ENCODE measurements at regions not wholly inside any gene's neighbourhood (a gene's known extent, or its start where the extent isn't known, plus 50 kb on each side); places are given as distances from the start of the nearest gene placed in this dataset.

DNA sequence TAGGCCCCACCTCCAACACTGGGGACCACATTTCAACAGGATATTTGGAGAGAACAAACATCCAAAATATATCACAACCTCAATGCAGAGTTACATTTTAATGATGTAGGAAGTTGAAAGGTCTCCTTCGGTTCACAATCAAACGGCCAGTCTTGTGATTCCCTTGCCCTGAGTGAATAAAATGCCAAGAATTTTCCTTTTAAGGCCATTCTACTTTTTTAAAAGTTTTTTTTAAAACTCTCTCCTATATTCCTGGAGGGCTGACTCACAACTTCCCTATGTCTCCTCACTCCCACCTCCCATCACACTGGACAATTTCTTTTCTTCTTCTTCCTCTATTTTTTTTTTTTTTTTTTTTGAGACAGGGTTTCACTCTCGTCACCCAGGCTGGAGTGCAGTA lies 693.6 kb upstream of the AUTS2 start:
- intact Hi-C loops (cut with DNase I, micrococcal nuclease), result no loop called here
- ATAC-seq (no peak), DNase-seq (no peak)

DNA sequence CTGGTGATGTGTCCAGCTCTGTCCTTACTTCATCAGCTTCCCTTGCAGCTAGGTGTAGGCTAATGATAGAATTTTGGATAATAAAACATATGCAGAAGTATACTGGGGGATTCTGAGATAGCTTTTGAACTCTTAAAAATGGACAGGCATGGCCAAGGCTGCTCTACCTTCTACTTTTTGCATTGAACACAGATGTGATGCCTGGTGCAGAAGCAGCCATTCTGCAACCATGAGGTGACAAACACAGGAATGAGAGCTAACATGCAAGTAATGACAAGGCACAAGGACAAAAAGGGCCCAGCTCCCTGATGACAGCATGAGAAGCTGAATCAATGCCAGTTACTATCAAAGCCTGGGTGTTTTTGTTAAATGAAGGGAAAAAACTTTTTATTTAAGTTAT lies 686.5 kb upstream of the AUTS2 start:
- no peak for ATAC-seq
- intact Hi-C loops (cut with DNase I, micrococcal nuclease), result no loop called here
- no peak for DNase-seq

DNA sequence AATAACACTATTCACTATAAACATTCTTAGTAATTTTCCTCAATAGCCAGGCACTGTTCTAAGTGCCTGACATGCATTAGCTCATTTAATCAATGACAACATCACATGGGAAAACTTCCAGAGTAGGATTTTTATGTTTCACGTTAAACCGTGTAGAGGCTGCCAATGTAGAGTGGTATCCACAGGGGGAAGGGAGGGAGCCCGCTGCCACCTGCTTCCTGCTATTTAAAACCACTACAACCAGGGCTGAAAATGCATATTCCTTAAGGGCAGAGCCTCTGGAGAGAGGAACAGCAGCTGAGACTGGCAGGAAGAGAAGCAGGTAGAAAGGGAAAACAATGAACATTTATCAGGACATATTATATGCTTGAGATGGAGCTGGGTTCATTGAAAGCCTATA lies 684.3 kb upstream of the AUTS2 start:
- intact Hi-C loops (cut with DNase I, micrococcal nuclease), result no loop called here
- no peak for DNase-seq
- no peak for ATAC-seq

DNA sequence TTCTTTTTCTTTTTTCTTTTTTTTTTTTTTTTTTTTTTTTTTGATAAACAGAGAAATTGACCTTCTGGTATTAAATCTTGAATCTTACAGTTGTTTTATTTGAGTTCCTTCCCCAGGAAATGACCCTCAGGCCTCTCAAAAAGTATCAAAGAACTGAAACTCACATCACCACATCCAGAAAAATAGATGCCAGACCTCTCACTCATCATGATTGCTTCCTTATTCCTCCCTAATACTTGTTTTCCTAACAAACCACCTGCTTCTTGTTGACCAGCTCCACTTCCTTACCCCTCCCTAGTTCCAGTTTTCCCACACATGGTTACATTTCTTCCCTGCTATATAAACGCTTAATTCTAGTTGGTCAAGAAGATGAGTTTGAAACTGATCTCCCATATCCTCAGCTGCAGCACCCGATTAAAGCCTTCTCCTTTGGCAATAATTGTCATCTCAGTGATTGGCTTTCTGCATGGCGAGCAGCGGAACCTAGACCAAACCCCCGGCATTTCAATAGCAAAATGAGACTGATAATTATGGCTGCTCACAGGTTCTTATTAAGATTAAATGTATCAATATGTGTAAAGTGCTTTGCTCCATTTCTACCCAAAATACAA lies 681.1 kb upstream of the AUTS2 start:
- DNase-seq (no peak), ATAC-seq (no peak)
- intact Hi-C loops (cut with DNase I, micrococcal nuclease), result no loop called here

DNA sequence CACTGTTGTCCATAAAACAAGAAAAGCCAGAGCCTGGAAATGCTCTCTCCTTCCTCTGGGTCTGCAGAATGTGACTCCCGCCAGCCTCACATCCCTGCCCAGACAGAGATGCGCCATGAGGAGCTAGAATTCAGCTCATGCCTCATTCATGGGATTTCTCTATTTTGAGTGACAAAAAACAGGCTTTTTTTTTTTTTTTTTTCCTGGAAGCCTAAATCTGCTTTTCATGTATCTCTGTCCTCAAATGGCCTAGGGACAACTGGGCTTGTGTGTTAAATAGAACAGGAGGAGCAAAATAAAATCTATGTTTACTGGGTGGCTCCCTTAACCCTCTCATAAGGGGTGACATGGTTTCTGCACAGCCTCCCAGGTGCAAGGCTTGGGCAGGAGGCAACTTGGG lies 679.7 kb upstream of the AUTS2 start:
- ATAC-seq (no peak), DNase-seq (no peak)
- intact Hi-C loops (cut with DNase I, micrococcal nuclease), result no loop called here

DNA sequence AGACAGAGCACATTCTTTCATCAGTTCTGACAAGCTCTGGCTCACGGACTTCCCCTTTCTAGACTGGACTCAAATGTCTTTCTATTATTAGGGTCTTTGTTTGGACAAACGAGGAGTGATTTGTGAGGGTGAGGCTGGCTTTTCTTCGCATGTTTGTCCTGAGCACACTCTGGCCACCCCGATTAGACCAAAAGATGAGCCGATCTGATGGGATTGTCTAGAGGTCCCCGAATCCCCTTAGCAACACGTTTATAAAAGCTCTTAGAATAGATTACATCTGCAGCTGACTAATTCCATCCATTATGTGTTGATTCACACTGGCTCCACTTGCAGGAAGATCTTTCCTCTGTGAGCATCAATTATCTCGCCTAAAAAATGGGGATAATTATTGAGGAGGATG lies 675.4 kb upstream of the AUTS2 start:
- intact Hi-C loops (cut with DNase I, micrococcal nuclease), result no loop called here
- no peak for ATAC-seq
- no peak for DNase-seq

DNA sequence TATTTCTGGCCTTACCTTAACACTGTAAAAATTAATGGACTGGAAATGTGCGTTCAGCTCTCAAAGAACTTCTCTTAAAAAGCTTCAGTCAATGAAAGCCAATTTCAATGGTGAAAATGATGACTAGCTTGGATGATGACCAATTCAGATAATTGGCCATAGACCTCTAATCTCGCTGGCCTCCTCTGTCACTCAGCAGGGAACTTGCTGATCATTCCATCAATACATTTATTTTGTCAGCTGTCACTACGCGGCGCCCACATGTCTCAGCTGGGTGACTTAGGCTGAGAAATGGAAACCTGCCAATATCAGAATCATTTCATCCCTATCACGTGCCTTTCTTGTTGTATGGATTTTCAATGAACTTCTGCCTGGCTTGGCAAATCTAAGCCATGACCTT lies 673.0 kb upstream of the AUTS2 start:
- intact Hi-C loops (cut with DNase I, micrococcal nuclease), result no loop called here
- DNase-seq (no peak), ATAC-seq (no peak)

GRCh38 chr7:68929781-68930261 lies 668.5 kb upstream of the AUTS2 start:
- intact Hi-C loops (cut with DNase I, micrococcal nuclease), result no loop called here
- ATAC-seq (no peak), DNase-seq (no peak)

GRCh38 chr7:68936471-68937035 lies 661.7 kb upstream of the AUTS2 start:
- ATAC-seq (no peak), DNase-seq (no peak)
- intact Hi-C loops (cut with DNase I, micrococcal nuclease), result no loop called here

- intact Hi-C loops (cut with DNase I, micrococcal nuclease), result no loop called here
- ATAC-seq, result no peak
- DNase-seq, result no peak
Measured at GRCh38 chr7:68938151-68938550, 660.1 kb upstream of the AUTS2 start.

DNA sequence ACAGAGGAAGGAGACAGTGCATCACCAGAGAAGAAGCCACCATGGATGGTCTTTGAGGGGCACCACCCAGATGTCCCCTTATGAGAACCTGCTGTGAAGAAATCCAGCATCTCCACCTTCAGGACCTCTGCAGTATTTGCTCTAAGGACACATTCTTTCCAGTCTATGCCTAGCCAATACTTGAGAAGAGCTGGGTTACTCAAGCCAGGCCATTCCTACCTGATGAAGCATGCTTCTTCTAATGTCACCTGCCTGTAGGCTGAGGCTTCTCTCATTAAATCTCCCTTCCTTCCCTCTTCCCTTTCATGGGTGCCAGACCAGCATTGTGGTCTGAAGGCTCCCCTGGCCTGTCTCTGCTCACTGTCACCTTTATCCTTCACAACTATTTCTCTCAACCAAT lies 654.5 kb upstream of the AUTS2 start:
- DNase-seq (no peak), ATAC-seq (no peak)
- intact Hi-C loops (cut with DNase I, micrococcal nuclease), result no loop called here

DNA sequence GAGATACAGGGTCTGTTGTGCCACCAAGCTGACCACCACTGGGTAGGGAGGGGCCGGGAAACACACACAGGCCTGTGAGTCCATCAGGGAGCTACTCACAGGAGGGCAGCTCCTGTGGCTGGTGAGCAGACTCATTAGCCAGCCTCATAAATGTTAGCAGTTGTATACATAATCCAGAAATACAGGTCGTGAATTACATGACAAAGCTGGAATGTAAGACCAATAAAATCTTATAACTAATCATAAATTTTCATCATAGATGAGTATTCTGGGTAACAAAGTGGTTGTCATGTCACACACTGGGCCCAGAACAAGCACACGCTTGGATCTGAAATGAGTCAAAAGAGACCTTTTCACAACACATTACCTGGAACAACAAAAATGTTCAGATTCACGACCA lies 642.6 kb upstream of the AUTS2 start:
- ATAC-seq (no peak), DNase-seq (no peak)
- intact Hi-C loops (cut with DNase I, micrococcal nuclease), result no loop called here

- intact Hi-C loops (cut with DNase I, micrococcal nuclease), result no loop called here
- no peak for ATAC-seq
- DNase-seq, result no peak
Measured at GRCh38 chr7:68958571-68958970, 639.7 kb upstream of the AUTS2 start.

DNA sequence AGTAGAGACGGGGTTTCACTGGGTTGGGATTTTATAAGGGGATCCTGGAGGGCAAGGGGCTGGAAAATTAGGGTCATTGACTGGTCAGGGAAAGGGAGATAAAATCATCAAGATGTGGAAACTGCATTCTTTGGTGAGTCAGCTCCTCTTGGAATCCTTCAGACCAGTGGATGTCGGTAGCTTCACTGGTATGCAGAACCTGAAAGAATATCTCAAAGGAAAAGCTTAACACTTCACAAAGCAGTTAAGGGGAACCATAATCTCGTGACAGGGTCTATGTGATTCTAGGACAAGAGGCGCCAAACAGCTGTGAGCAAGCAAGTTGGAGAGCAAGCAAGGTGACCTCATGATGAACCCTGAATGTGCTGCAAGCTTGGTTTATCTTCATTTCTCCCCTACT lies 634.7 kb upstream of the AUTS2 start:
- no peak for ATAC-seq
- intact Hi-C loops (cut with DNase I, micrococcal nuclease), result loop anchor here in 1 of 2 donors (10.0 kb wide), 1 partner anchor 1701 kb away; no protein-coding TSS in a partner anchor
- DNase-seq, result no peak

DNA sequence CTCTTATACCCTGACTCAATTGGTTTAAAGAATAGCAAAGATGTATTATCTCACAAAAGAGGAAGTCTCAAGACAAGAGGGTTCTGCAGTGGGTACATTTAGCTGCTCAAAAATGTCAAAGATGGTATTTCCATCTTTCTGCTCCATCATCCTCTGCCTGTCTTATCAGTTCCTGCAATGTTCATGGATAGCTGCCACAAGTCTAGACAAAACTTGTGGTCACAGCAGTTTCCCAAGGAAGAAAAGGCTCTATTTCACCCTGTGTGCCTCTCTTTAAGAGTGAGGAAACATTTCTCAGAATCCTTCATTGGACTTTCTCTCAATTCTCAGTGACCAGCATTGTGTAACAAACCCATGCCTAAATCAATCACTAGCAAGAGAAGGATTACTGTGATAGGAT lies 634.2 kb upstream of the AUTS2 start:
- DNase-seq (no peak), ATAC-seq (no peak)
- intact Hi-C loops (cut with DNase I, micrococcal nuclease), result loop anchor here in 1 of 2 donors (10.0 kb wide), 1 partner anchor 1701 kb away; no protein-coding TSS in a partner anchor

DNA sequence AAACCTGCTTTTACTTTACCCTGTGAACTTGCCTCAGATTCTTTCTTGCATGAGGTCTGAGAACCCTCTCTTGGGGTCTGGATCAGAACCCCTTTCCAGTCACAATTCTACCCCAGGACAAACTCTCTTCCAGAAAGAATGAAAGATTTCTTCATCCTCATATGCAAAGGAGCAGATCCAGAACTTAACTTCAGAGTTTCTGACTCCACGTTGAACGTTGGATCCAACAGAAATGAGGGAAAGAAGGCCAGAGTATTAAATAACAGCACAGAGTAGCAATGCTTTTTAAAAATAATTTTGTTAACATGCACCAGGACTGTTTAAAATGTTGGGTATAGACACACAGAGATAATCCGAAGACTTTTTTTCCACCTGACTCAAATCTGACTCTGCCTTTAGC lies 632.9 kb upstream of the AUTS2 start:
- ATAC-seq (no peak), DNase-seq (no peak)
- intact Hi-C loops (cut with DNase I, micrococcal nuclease), result loop anchor here in 1 of 2 donors (10.0 kb wide), 1 partner anchor 1699 kb away; no protein-coding TSS in a partner anchor

GRCh38 chr7:68967598-68967997 lies 630.7 kb upstream of the AUTS2 start:
- intact Hi-C loops (cut with DNase I, micrococcal nuclease), result loop anchor here in 1 of 2 donors (10.0 kb wide), 1 partner anchor 1697 kb away; no protein-coding TSS in a partner anchor
- ATAC-seq (no peak), DNase-seq (no peak)

DNA sequence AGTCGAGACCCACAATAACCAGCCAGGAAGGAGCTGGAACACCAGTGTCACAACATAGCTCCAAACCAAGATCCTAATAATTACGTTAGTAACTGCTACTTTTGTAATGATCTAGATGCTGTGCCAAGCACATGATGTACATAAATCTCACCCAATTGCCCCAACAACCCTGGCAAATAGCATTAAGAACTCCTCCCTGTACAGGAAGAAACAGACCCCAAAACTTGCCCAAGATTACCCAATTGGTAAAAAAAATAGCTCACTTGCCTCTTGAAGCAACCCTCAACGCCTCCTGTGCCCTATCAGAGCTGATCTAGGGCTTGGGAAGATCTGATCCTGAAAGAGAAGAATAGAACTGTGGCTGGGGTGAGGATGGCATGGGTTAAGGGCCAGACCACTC lies 628.7 kb upstream of the AUTS2 start:
- DNase-seq (no peak), ATAC-seq (no peak)
- intact Hi-C loops (cut with DNase I, micrococcal nuclease), result loop anchor here in 1 of 2 donors (10.0 kb wide), 1 partner anchor 1695 kb away; no protein-coding TSS in a partner anchor

DNA sequence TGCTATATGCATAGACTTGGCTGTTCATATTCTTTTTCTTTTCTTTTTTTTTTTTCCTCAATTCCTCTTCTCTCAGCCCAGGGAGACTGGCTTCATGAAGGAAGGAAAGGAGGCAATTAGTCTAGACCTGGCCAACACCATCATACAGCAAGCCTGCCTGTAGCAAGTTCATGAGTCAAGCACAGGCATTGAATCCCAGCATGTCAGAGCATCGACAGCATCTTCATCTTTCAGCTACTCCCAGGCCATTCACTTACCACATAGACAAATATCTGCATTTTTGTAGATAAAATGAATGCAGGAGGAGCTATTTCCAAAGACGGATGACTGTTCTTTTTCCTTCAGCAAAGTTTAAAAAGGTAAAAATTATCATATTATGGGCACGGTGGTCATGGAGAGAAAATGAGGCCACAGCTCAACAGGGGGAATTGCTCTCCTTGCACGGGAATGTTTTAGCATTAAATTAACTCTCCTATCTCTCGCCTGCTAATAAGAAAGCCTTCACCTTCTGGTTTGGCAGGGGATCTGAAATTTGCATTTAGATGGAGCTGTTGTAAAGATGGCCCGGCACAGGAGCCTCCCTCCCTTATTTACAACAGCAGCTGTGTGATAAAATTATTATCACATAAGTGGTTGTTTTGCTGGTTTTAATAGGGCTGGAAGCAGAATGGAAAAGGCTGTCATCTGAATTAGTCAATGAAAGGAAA lies 626.5 kb upstream of the AUTS2 start:
- no peak for ATAC-seq
- DNase-seq, result no peak
- intact Hi-C loops (cut with DNase I, micrococcal nuclease), result no loop called here

GRCh38 chr7:68977385-68978055 lies 620.8 kb upstream of the AUTS2 start:
- intact Hi-C loops (cut with DNase I, micrococcal nuclease), result no loop called here
- ATAC-seq, result no peak

More at GRCh38 chr7:68977385-68978055, 620.8 kb upstream of the AUTS2 start:
- DNase-seq, result no peak
